Stomach (tissue), 4 donors: ENCODE measurements at regions not wholly inside any gene's neighbourhood (a gene's known extent, or its start where the extent isn't known, plus 50 kb on each side); places are given as distances from the start of the nearest gene placed in this dataset.

Experiments used
- POLR2A ChIP-seq, 4 donors: fragments of 450-650 bp; IDR thresholded peaks; one replicate each; pipeline ENCODE4 v1.6.1; 2016; ENCODE audit warnings: antibody characterized with exemption in 4 of 4, control low read depth in 2 of 4, mild to moderate bottlenecking in 1 of 4, moderate library complexity in 1 of 4
- TF ChIP-seq, protein P1 (sequence below), 7 experiments: fragments of 450-650 bp in 4 of 7; fragments of 200-600 bp in 3 of 7; sonication (generic) in 3 of 7; IDR thresholded peaks; one replicate each; pipeline ENCODE4 v1.5.1; 2016 to 2019; ENCODE audit warnings: antibody characterized with exemption in 7 of 7, control low read depth in 2 of 7, mild to moderate bottlenecking in 1 of 7

DNA sequence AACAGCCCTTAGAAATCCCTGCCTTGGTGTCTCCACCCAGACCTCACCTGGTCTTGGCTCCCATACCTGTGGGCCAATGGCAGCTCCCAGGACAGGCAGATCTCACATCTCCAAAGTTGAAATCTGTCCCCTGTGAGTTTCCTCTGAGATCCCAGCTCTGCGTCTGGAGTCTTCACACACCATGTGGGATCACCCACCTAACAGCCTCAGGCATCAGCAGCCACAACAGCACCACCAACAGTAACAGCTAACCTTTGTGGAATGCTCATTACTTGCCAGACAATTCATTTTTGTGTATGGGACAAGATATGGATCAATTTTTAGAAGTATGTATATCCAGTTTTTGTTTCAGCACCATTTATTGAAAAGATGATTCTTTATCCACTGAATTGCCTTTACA is 523.2 kb downstream of the MATN1 start:
- TF ChIP-seq POLR2A (IDR thresholded peaks at IDR 0.05), result no peak
- TF ChIP-seq, protein P1, sequence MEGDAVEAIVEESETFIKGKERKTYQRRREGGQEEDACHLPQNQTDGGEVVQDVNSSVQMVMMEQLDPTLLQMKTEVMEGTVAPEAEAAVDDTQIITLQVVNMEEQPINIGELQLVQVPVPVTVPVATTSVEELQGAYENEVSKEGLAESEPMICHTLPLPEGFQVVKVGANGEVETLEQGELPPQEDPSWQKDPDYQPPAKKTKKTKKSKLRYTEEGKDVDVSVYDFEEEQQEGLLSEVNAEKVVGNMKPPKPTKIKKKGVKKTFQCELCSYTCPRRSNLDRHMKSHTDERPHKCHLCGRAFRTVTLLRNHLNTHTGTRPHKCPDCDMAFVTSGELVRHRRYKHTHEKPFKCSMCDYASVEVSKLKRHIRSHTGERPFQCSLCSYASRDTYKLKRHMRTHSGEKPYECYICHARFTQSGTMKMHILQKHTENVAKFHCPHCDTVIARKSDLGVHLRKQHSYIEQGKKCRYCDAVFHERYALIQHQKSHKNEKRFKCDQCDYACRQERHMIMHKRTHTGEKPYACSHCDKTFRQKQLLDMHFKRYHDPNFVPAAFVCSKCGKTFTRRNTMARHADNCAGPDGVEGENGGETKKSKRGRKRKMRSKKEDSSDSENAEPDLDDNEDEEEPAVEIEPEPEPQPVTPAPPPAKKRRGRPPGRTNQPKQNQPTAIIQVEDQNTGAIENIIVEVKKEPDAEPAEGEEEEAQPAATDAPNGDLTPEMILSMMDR (IDR thresholded peaks at IDR 0.05), result no peak
